BE2C (cell line): ENCODE measurements at regions not wholly inside any gene's neighbourhood (a gene's known extent, or its start where the extent isn't known, plus 50 kb on each side); places are given as distances from the start of the nearest gene placed in this dataset.

ENCODE experiments used
- DNase-seq: peaks from one replicate; pipeline ENCODE4 v3.0.0-alpha.2; 2020
- H3K27me3 ChIP-seq: fragments of 250-450 bp; sonication (Bioruptor Pico); 2 replicates; pipeline ENCODE4 v1.5.1; 2020; ENCODE audit warnings: mild to moderate bottlenecking
- H3K36me3 ChIP-seq: fragments of 250-450 bp; sonication (Bioruptor Pico); 2 replicates; pipeline ENCODE4 v1.5.1; 2020; ENCODE audit warnings: mild to moderate bottlenecking
- H3K4me1 ChIP-seq: fragments of 250-450 bp; sonication (Bioruptor Pico); 2 replicates; pipeline ENCODE4 v1.5.1; 2020
- H3K4me3 ChIP-seq: 2 replicates; pipeline ENCODE4 v1.5.1; 2011; ENCODE audit warnings: low read depth, low read length
- H3K9me3 ChIP-seq: fragments of 250-450 bp; sonication (Bioruptor Pico); 2 replicates; pipeline ENCODE4 v1.5.1; 2020
- TF ChIP-seq, protein P1 (sequence below): IDR thresholded peaks from 2 replicates; pipeline ENCODE4 v1.5.1; 2012; ENCODE audit warnings: mild to moderate bottlenecking, low read depth, low read length

DNA sequence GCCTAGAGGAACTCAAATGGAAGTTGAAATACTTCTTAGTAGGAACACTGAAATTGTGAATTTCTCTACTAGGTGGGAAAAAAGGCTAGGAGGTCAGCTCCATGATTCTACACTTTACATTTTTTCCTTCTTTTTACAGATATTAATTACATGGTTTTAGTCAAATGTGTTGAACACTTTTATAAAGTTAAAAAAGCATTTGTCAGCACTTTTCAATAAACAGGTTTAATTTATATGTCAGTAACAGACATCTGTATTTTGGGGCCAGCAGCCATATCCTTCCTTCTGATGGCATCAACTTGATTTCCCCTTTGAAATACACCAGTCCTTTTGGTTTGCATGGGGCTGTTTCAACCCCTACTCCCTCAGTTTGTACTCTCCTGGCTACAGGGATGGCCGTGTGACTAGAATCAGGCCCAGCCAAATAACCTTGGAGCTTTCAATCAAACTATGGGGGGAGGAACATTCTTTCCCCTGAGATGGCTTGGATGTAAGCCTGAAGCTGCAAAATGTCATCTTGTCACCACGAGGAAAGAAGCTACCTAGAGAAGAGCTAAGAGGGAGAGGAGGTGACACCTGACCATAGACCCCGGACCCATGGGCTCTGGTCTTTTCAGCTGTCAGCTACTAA is 171.0 kb upstream of the NEBL start:
- H3K4me1 ChIP-seq: peaks cover 6% of the 10 kb centered on the region
- H3K27me3 ChIP-seq: no peaks in the 10 kb centered on the region
- TF ChIP-seq, protein P1, sequence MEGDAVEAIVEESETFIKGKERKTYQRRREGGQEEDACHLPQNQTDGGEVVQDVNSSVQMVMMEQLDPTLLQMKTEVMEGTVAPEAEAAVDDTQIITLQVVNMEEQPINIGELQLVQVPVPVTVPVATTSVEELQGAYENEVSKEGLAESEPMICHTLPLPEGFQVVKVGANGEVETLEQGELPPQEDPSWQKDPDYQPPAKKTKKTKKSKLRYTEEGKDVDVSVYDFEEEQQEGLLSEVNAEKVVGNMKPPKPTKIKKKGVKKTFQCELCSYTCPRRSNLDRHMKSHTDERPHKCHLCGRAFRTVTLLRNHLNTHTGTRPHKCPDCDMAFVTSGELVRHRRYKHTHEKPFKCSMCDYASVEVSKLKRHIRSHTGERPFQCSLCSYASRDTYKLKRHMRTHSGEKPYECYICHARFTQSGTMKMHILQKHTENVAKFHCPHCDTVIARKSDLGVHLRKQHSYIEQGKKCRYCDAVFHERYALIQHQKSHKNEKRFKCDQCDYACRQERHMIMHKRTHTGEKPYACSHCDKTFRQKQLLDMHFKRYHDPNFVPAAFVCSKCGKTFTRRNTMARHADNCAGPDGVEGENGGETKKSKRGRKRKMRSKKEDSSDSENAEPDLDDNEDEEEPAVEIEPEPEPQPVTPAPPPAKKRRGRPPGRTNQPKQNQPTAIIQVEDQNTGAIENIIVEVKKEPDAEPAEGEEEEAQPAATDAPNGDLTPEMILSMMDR: no peak
- H3K9me3 ChIP-seq: no peaks in the 10 kb centered on the region
- no peak overlapping the region for H3K4me3 ChIP-seq
- no peaks in the 10 kb centered on the region for H3K36me3 ChIP-seq
- DNase-seq: no peak

- peak; percentile 36 for DNase-seq
- Histone ChIP-seq H3K27me3 (no peaks in the 10 kb centered on the region), H3K9me3 (no peaks in the 10 kb centered on the region)
Measured at GRCh38 chr10:21065621-21066248, 168.6 kb upstream of the NEBL start.

DNA sequence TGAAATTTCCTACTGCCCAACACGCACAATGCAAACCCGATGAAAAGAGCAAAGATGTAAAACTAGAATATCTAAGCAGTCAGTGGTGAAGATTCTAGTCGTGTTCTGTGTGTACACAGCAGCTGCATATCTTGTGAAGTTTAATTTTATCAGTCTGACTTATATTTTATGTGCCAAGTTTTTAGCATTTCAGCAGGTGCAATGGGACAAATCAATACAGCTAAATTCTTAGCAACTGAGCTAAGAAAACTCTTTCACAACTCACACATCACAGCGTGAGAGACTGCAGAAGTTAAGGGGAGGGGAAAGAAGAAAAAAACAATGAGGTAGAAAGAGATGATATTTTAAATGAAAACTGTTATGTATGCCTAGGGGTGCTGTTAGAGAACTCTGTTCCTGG is 164.9 kb upstream of the NEBL start:
- no peaks in the 10 kb centered on the region for H3K36me3 ChIP-seq
- H3K4me3 ChIP-seq: no peak overlapping the region
- H3K9me3 ChIP-seq: no peaks in the 10 kb centered on the region; the same call in 1 of the 2 replicates
- no peaks in the 10 kb centered on the region for H3K27me3 ChIP-seq
- TF ChIP-seq, protein P1: no peak
- no peaks in the 10 kb centered on the region for H3K4me1 ChIP-seq
- no peak for DNase-seq

More at GRCh38 chr10:21065621-21066248, 168.6 kb upstream of the NEBL start:
- H3K4me1 ChIP-seq: peaks cover 6% of the 10 kb centered on the region
- no peak overlapping the region for H3K4me3 ChIP-seq
- no peaks in the 10 kb centered on the region for H3K36me3 ChIP-seq
- TF ChIP-seq, protein P1: no peak

DNA sequence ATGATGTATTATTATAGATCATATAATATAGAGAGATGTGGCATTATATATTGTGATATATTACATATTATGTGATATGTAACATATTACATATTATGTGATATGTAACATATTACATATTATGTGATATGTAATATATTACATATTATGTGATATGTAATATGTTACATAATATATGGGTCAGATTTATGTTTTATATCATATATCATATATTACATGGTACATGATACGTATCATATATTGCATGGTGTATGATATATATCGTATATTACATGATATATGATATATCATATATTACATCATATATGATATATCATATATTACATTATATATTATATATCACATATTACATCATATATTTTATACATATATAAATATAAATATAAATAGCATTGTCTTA is 164.1 kb upstream of the NEBL start:
- Histone ChIP-seq H3K4me1 (no peaks in the 10 kb centered on the region), H3K36me3 (no peaks in the 10 kb centered on the region), H3K4me3 (no peak overlapping the region), H3K27me3 (no peaks in the 10 kb centered on the region), H3K9me3 (no peaks in the 10 kb centered on the region; the same call in 1 of the 2 replicates)
- no peak for DNase-seq
- TF ChIP-seq, protein P1: no peak

DNA sequence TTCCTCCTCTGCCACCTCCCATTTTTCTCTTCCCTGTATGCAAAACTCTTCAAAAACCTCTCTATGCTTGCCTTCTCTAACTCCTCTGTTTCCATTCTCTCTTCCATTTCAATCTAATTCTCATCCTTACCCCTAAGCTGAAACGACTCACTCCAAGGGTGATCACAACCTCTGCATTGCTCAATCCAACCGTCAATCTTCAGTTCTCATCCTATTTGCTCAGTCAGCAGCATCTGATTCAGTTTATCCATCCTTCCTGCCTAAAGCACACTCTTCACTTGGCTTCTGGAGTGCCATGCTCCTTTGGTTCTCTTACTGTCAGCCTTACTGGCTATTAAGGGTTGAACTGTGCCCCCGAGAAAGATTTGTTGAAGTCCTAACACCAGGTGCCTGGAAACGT is 163.5 kb upstream of the NEBL start:
- TF ChIP-seq, protein P1: no peak
- H3K36me3 ChIP-seq: no peaks in the 10 kb centered on the region
- no peak for DNase-seq
- no peak overlapping the region for H3K4me3 ChIP-seq
- no peaks in the 10 kb centered on the region for H3K27me3 ChIP-seq
- H3K4me1 ChIP-seq: no peaks in the 10 kb centered on the region
- no peaks in the 10 kb centered on the region; the same call in 1 of the 2 replicates for H3K9me3 ChIP-seq

- Histone ChIP-seq H3K4me3 (no peak overlapping the region), H3K36me3 (no peaks in the 10 kb centered on the region), H3K4me1 (no peaks in the 10 kb centered on the region), H3K9me3 (no peaks in the 10 kb centered on the region; the same call in 1 of the 2 replicates), H3K27me3 (no peaks in the 10 kb centered on the region)
- TF ChIP-seq, protein P1: no peak
- DNase-seq: no peak
Measured at GRCh38 chr10:21057989-21058388, 160.9 kb upstream of the NEBL start.
